ENCODE measurements at regions not wholly inside any gene's neighbourhood (a gene's known extent, or its start where the extent isn't known, plus 50 kb on each side); places are given as distances from the start of the nearest gene placed in this dataset.

GRCh38 chr11:87463486-87464102, 425.9 kb downstream of the TMEM135 start:
- TF ChIP-seq POLR2A (IDR thresholded peaks at IDR 0.05): no peak
- TF ChIP-seq, protein P1, sequence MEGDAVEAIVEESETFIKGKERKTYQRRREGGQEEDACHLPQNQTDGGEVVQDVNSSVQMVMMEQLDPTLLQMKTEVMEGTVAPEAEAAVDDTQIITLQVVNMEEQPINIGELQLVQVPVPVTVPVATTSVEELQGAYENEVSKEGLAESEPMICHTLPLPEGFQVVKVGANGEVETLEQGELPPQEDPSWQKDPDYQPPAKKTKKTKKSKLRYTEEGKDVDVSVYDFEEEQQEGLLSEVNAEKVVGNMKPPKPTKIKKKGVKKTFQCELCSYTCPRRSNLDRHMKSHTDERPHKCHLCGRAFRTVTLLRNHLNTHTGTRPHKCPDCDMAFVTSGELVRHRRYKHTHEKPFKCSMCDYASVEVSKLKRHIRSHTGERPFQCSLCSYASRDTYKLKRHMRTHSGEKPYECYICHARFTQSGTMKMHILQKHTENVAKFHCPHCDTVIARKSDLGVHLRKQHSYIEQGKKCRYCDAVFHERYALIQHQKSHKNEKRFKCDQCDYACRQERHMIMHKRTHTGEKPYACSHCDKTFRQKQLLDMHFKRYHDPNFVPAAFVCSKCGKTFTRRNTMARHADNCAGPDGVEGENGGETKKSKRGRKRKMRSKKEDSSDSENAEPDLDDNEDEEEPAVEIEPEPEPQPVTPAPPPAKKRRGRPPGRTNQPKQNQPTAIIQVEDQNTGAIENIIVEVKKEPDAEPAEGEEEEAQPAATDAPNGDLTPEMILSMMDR (IDR thresholded peaks at IDR 0.05): no peak

All from vagina (tissue), 2 donors.